IMR-90 (cell line): ENCODE measurements at regions not wholly inside any gene's neighbourhood (a gene's known extent, or its start where the extent isn't known, plus 50 kb on each side); places are given as distances from the start of the nearest gene placed in this dataset.

Experiments
- ATAC-seq: fragments of 200-7000 bp; cut with Tn5 transposase; 2 replicates; pipeline ENCODE4 v1.9.1; 2020; ENCODE audit warnings: low read depth, mild to moderate bottlenecking, moderate library complexity
- BruUV-seq: library from RNA; stranded (reverse); fragments of 400-500 nt; replicated peaks from 2 replicates; lab custom pipeline; 2021; lab: Mats Ljungman, UMichigan
- CTCF ChIA-PET: fragments of 300-600 bp; formaldehyde crosslinking; extraction: SDS; loops from one replicate; lab custom pipeline; 2021; ENCODE audit warnings: antibody characterized with exemption; lab: Yijun Ruan, JAX
- POLR2A ChIA-PET: fragments of 300-600 bp; sonication (Branson Sonifier 250); formaldehyde crosslinking; loops from one replicate; lab custom pipeline; 2022; ENCODE audit warnings: antibody characterized with exemption; ENCODE audit not compliant: unreplicated experiment; lab: Charles Lee
- DNase-seq: peaks from one replicate; pipeline ENCODE4 v3.0.0; 2013
- H2AFZ ChIP-seq: replicated peaks from 2 replicates; pipeline ENCODE3; 2013; ENCODE audit warnings: low read length, mild to moderate bottlenecking; ENCODE audit not compliant: poor library complexity
- H2AK5ac ChIP-seq: 2 replicates; pipeline ENCODE4 v1.6.1; 2013; ENCODE audit warnings: low read depth, low read length, inconsistent platforms
- H2AK9ac ChIP-seq: replicated peaks from 2 replicates; pipeline ENCODE3; 2013; ENCODE audit warnings: mild to moderate bottlenecking, low read depth, low read length, moderate library complexity; ENCODE audit not compliant: poor library complexity
- H2BK120ac ChIP-seq: 2 replicates; pipeline ENCODE4 v1.6.1; 2013; ENCODE audit warnings: low read depth, low read length, inconsistent platforms
- H2BK15ac ChIP-seq: 3 replicates; pipeline ENCODE4 v1.6.1; 2013; ENCODE audit warnings: low read depth, low read length, inconsistent platforms
- H2BK20ac ChIP-seq: 2 replicates; pipeline ENCODE4 v1.6.1; 2013; ENCODE audit warnings: low read depth, mild to moderate bottlenecking, inconsistent platforms, low read length, moderate library complexity
- H2BK5ac ChIP-seq: 2 replicates; pipeline ENCODE4 v1.6.1; 2013; ENCODE audit warnings: mild to moderate bottlenecking, low read depth, low read length, inconsistent platforms; ENCODE audit not compliant: poor library complexity, severe bottlenecking
- H3K14ac ChIP-seq: replicated peaks from 2 replicates; pipeline ENCODE4 v1.6.1; 2013; ENCODE audit warnings: low read depth, low read length, inconsistent platforms
- H3K18ac ChIP-seq: 2 replicates; pipeline ENCODE4 v1.6.1; 2013; ENCODE audit warnings: low read depth, low read length, control low read depth
- H3K23ac ChIP-seq: 2 replicates; pipeline ENCODE4 v1.6.1; 2013; ENCODE audit warnings: low read depth, low read length, inconsistent platforms
- H3K27ac ChIP-seq: 2 replicates; pipeline ENCODE4 v1.5.1; 2013; ENCODE audit warnings: mild to moderate bottlenecking, control low read depth, low read length; ENCODE audit not compliant: insufficient read depth
- H3K27me3 ChIP-seq: 2 replicates; pipeline ENCODE4 v1.6.1; 2013; ENCODE audit warnings: low read length; ENCODE audit not compliant: control insufficient read depth, insufficient read depth
- H3K36me3 ChIP-seq: 2 replicates; pipeline ENCODE4 v1.6.1; 2013; ENCODE audit warnings: low read length, mixed read lengths; ENCODE audit not compliant: control insufficient read depth, insufficient read depth
- H3K4ac ChIP-seq: 2 replicates; pipeline ENCODE4 v1.6.1; 2013; ENCODE audit warnings: low read depth, low read length, inconsistent platforms
- H3K4me1 ChIP-seq: 2 replicates; pipeline ENCODE4 v1.6.1; 2013; ENCODE audit warnings: low read length, mixed read lengths; ENCODE audit not compliant: control insufficient read depth, insufficient read depth
- H3K4me2 ChIP-seq: 2 replicates; pipeline ENCODE4 v1.6.1; 2013; ENCODE audit warnings: low read depth, mild to moderate bottlenecking, control low read depth, low read length, moderate library complexity
- H3K4me3 ChIP-seq: 2 replicates; pipeline ENCODE4 v1.5.1; 2013; ENCODE audit warnings: low read depth, mild to moderate bottlenecking, control low read depth, low read length, moderate library complexity; ENCODE audit not compliant: insufficient read depth
- H3K56ac ChIP-seq: 2 replicates; pipeline ENCODE4 v1.6.1; 2013; ENCODE audit warnings: low read length, inconsistent platforms; ENCODE audit not compliant: insufficient read depth; ENCODE audit errors: extremely low read depth
- H3K79me1 ChIP-seq, 2 experiments: 2 replicates each; pipeline ENCODE4 v1.6.1; 2013; ENCODE audit warnings: low read length in 2 of 2, inconsistent platforms in 1 of 2, low read depth in 1 of 2
- H3K9ac ChIP-seq: 2 replicates; pipeline ENCODE4 v1.6.1; 2013; ENCODE audit warnings: low read depth, low read length, control low read depth
- H3K9me1 ChIP-seq: 2 replicates; pipeline ENCODE4 v1.6.1; 2013; ENCODE audit warnings: low read length, inconsistent platforms; ENCODE audit not compliant: insufficient read depth
- H3K9me3 ChIP-seq: 2 replicates; pipeline ENCODE4 v1.6.1; 2013; ENCODE audit warnings: low read length; ENCODE audit not compliant: control insufficient read depth, insufficient read depth
- H4K20me1 ChIP-seq: 2 replicates; pipeline ENCODE4 v1.6.1; 2013; ENCODE audit warnings: low read length, inconsistent platforms; ENCODE audit not compliant: insufficient read depth
- H4K5ac ChIP-seq: 2 replicates; pipeline ENCODE4 v1.6.1; 2013; ENCODE audit warnings: mild to moderate bottlenecking, low read depth, low read length, control low read depth
- H4K8ac ChIP-seq, 2 experiments: 2 replicates each; pipeline ENCODE4 v1.6.1; 2013; ENCODE audit warnings: low read depth in 2 of 2, low read length in 2 of 2, control low read depth in 1 of 2, inconsistent platforms in 1 of 2
- H4K91ac ChIP-seq: 2 replicates; pipeline ENCODE4 v1.6.1; 2013; ENCODE audit warnings: low read depth, low read length, inconsistent platforms; ENCODE audit not compliant: insufficient read depth
- BHLHE40 ChIP-seq: fragments of 150-350 bp; IDR thresholded peaks from 2 replicates; pipeline ENCODE4 v1.6.1; 2016; ENCODE audit warnings: mild to moderate bottlenecking, low read depth, low read length
- CTCF ChIP-seq: conservative IDR thresholded peaks from 2 replicates; pipeline ENCODE4 v1.5.1; 2012; ENCODE audit warnings: mild to moderate bottlenecking, low read depth, low read length, improper control_type of control experiment
- FOS ChIP-seq: fragments of 150-350 bp; IDR thresholded peaks from 2 replicates; pipeline ENCODE4 v1.6.1; 2016; ENCODE audit warnings: low read depth, low read length
- MAZ ChIP-seq: IDR thresholded peaks from 2 replicates; pipeline ENCODE4 v1.6.1; 2012; ENCODE audit warnings: low read depth, mild to moderate bottlenecking, low read length, improper control_type of control experiment, moderate library complexity, borderline replicate concordance
- MXI1 ChIP-seq: IDR thresholded peaks from 2 replicates; pipeline ENCODE4 v1.6.1; 2012; ENCODE audit warnings: low read depth, mild to moderate bottlenecking, low read length, moderate library complexity, borderline replicate concordance
- NFE2L2 ChIP-seq: fragments of 150-350 bp; IDR thresholded peaks from 2 replicates; pipeline ENCODE4 v1.6.1; 2016; ENCODE audit warnings: low read depth, mild to moderate bottlenecking, low read length
- RCOR1 ChIP-seq: IDR thresholded peaks from 2 replicates; pipeline ENCODE4 v1.6.1; 2012; ENCODE audit warnings: mild to moderate bottlenecking, low read length, improper control_type of control experiment; ENCODE audit not compliant: insufficient replicate concordance
- SMC3 ChIP-seq: fragments of 150-350 bp; IDR thresholded peaks from 2 replicates; pipeline ENCODE4 v1.6.1; 2016; ENCODE audit warnings: low read depth, mild to moderate bottlenecking, antibody characterized with exemption, low read length, moderate library complexity
- USF2 ChIP-seq: fragments of 150-350 bp; IDR thresholded peaks from 2 replicates; pipeline ENCODE4 v1.6.1; 2017; ENCODE audit warnings: mild to moderate bottlenecking, antibody characterized with exemption, low read length, low read depth
- WGBS, 2 experiments: methylation state at CpG; one replicate each; pipeline versions ENCODE4 v1.1.5 to v1.1.7; 2013; ENCODE audit warnings: missing lambda C conversion rate in 2 of 2; ENCODE audit not compliant: insufficient read length in 1 of 2; ENCODE audit errors: extremely low coverage in 2 of 2; 5-methylcytosine and 5-hydroxymethylcytosine counted together
- dilution Hi-C: fragments of 300-500 bp; cut with HindIII; formaldehyde crosslinking; loops from one replicate; pipeline ENCODE4 v1.14.3; 2018; ENCODE audit warnings: low sequenced_read_pairs; ENCODE audit not compliant: unreplicated experiment
- in situ Hi-C: fragments of 300-500 bp; cut with MboI; formaldehyde crosslinking; loops from 3 replicates; pipeline ENCODE4 v1.14.3; 2019; ENCODE audit warnings: low sequenced_read_pairs, inconsistent platforms, mixed read lengths
- intact Hi-C: fragments of 100-400 bp; cut with micrococcal nuclease; formaldehyde crosslinking; loops from 2 replicates; pipeline ENCODE4 v1.10.0; 2022

DNA sequence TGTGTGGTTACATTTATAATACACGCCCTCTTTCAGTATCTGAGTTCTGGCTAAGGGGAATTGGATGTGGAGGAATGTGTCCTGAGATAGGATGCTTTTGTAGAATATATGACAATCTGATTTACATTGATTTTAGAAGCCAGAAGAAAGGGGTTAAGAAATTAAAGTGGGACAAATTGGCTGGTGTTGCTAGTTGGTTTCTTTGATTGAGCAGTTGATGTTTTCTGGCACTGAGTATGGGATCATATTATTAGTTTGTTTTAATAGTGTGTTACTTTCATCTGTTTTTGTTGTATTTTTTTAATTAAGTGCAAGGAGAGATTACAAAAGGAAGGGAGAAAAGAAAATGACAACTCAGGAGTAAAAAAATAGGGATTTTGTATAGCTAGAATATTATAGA, 1634.7 kb upstream of the B3GALT2 start:
- H3K56ac ChIP-seq = no peak overlapping the region
- H2AK9ac ChIP-seq = no peak overlapping the region
- H3K36me3 ChIP-seq = no peaks in the 10 kb centered on the region
- DNase-seq (no peak), ATAC-seq (no peak)
- no peak overlapping the region for H2AK5ac ChIP-seq
- H4K20me1 ChIP-seq = no peaks in the 10 kb centered on the region
- POLR2A ChIA-PET = no interaction called here
- no peak overlapping the region for H3K4ac ChIP-seq
- no peak overlapping the region for H3K18ac ChIP-seq
- H3K4me2 ChIP-seq = no peak overlapping the region
- no peak overlapping the region for H4K8ac ChIP-seq
- no peak overlapping the region for H2BK20ac ChIP-seq
- BruUV-seq = no TSS peak
- no peak overlapping the region for H2BK120ac ChIP-seq
- WGBS, 2 experiments = 100% methylated on average over 1 of the region's 1 CpG; no CpG with 5 or more reads in 1 of the 2 experiments
- no peak overlapping the region for H2AFZ ChIP-seq
- CTCF ChIA-PET = no interaction called here
- no peak overlapping the region for H4K91ac ChIP-seq
- no peak overlapping the region for H3K4me3 ChIP-seq
- TF ChIP-seq MXI1 (no peak), NFE2L2 (no peak), FOS (no peak), USF2 (no peak), RCOR1 (no peak), SMC3 (no peak), MAZ (no peak), BHLHE40 (no peak), CTCF (no peak)
- intact Hi-C loops = no loop called here
- H3K27ac ChIP-seq = no peak overlapping the region
- H3K23ac ChIP-seq = no peak overlapping the region
- H2BK15ac ChIP-seq = no peak overlapping the region
- in situ Hi-C loops = no loop called here
- no peaks in the 10 kb centered on the region for H3K79me1 ChIP-seq
- no peak overlapping the region for H3K14ac ChIP-seq
- H3K9ac ChIP-seq = no peak overlapping the region
- no peaks in the 10 kb centered on the region for H3K9me1 ChIP-seq
- H3K4me1 ChIP-seq = no peaks in the 10 kb centered on the region
- dilution Hi-C loops = no loop called here
- no peak overlapping the region for H2BK5ac ChIP-seq
- no peaks in the 10 kb centered on the region for H3K27me3 ChIP-seq
- H3K9me3 ChIP-seq = no peaks in the 10 kb centered on the region
- no peak overlapping the region for H4K5ac ChIP-seq
